ENCODE measurements at regions not wholly inside any gene's neighbourhood (a gene's known extent, or its start where the extent isn't known, plus 50 kb on each side); places are given as distances from the start of the nearest gene placed in this dataset.

- TF ChIP-seq, protein P1, sequence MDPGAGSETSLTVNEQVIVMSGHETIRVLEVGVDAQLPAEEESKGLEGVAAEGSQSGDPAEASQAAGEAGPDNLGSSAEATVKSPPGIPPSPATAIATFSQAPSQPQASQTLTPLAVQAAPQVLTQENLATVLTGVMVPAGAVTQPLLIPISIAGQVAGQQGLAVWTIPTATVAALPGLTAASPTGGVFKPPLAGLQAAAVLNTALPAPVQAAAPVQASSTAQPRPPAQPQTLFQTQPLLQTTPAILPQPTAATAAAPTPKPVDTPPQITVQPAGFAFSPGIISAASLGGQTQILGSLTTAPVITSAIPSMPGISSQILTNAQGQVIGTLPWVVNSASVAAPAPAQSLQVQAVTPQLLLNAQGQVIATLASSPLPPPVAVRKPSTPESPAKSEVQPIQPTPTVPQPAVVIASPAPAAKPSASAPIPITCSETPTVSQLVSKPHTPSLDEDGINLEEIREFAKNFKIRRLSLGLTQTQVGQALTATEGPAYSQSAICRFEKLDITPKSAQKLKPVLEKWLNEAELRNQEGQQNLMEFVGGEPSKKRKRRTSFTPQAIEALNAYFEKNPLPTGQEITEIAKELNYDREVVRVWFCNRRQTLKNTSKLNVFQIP (CRISPR knock-in tag; IDR thresholded peaks at IDR 0.05; ENCODE audit: borderline replicate concordance, low read depth) = no peak
- TF ChIP-seq, protein P2, sequence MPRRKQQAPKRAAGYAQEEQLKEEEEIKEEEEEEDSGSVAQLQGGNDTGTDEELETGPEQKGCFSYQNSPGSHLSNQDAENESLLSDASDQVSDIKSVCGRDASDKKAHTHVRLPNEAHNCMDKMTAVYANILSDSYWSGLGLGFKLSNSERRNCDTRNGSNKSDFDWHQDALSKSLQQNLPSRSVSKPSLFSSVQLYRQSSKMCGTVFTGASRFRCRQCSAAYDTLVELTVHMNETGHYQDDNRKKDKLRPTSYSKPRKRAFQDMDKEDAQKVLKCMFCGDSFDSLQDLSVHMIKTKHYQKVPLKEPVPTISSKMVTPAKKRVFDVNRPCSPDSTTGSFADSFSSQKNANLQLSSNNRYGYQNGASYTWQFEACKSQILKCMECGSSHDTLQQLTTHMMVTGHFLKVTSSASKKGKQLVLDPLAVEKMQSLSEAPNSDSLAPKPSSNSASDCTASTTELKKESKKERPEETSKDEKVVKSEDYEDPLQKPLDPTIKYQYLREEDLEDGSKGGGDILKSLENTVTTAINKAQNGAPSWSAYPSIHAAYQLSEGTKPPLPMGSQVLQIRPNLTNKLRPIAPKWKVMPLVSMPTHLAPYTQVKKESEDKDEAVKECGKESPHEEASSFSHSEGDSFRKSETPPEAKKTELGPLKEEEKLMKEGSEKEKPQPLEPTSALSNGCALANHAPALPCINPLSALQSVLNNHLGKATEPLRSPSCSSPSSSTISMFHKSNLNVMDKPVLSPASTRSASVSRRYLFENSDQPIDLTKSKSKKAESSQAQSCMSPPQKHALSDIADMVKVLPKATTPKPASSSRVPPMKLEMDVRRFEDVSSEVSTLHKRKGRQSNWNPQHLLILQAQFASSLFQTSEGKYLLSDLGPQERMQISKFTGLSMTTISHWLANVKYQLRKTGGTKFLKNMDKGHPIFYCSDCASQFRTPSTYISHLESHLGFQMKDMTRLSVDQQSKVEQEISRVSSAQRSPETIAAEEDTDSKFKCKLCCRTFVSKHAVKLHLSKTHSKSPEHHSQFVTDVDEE (CRISPR knock-in tag; IDR thresholded peaks at IDR 0.05) = no peak
- no peak for TF ChIP-seq TCF4 (CRISPR knock-in tag; IDR thresholded peaks at IDR 0.05; ENCODE audit: borderline replicate concordance)
- no peak for TF ChIP-seq ARNTL (CRISPR knock-in tag; IDR thresholded peaks at IDR 0.05; ENCODE audit: borderline replicate concordance, low read depth)
- TF ChIP-seq, protein P3, sequence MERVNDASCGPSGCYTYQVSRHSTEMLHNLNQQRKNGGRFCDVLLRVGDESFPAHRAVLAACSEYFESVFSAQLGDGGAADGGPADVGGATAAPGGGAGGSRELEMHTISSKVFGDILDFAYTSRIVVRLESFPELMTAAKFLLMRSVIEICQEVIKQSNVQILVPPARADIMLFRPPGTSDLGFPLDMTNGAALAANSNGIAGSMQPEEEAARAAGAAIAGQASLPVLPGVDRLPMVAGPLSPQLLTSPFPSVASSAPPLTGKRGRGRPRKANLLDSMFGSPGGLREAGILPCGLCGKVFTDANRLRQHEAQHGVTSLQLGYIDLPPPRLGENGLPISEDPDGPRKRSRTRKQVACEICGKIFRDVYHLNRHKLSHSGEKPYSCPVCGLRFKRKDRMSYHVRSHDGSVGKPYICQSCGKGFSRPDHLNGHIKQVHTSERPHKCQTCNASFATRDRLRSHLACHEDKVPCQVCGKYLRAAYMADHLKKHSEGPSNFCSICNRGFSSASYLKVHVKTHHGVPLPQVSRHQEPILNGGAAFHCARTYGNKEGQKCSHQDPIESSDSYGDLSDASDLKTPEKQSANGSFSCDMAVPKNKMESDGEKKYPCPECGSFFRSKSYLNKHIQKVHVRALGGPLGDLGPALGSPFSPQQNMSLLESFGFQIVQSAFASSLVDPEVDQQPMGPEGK (CRISPR knock-in tag; IDR thresholded peaks at IDR 0.05; ENCODE audit: borderline replicate concordance) = no peak
- no peak for TF ChIP-seq OSR1 (CRISPR knock-in tag; IDR thresholded peaks at IDR 0.05)
- TF ChIP-seq ZFP30 (CRISPR knock-in tag; IDR thresholded peaks at IDR 0.05) = no peak
- TF ChIP-seq ZFP3 (CRISPR knock-in tag; IDR thresholded peaks at IDR 0.05) = no peak
- TF ChIP-seq CREB5 (CRISPR knock-in tag; IDR thresholded peaks at IDR 0.05; ENCODE audit: low read depth) = no peak
- no peak for TF ChIP-seq GLIS3 (CRISPR knock-in tag; IDR thresholded peaks at IDR 0.05)
- TF ChIP-seq ZC3H10 (CRISPR knock-in tag; IDR thresholded peaks at IDR 0.05) = no peak
- no peak for TF ChIP-seq PPARA (CRISPR knock-in tag; IDR thresholded peaks at IDR 0.05; ENCODE audit: borderline replicate concordance)
- TF ChIP-seq RARB (CRISPR knock-in tag; IDR thresholded peaks at IDR 0.05) = no peak
Observed at GRCh38 chr1:94743862-94744261, 76.3 kb upstream of the SLC44A3 start.
